GM12874 (cell line): ENCODE measurements at regions not wholly inside any gene's neighbourhood (a gene's known extent, or its start where the extent isn't known, plus 50 kb on each side); places are given as distances from the start of the nearest gene placed in this dataset.

Experiments
- TF ChIP-seq, protein P1 (sequence below): IDR thresholded peaks from 2 replicates; pipeline ENCODE4 v1.5.1; 2011; ENCODE audit warnings: low read depth, mild to moderate bottlenecking, control low read depth, low read length, moderate library complexity; ENCODE audit not compliant: insufficient read depth

DNA sequence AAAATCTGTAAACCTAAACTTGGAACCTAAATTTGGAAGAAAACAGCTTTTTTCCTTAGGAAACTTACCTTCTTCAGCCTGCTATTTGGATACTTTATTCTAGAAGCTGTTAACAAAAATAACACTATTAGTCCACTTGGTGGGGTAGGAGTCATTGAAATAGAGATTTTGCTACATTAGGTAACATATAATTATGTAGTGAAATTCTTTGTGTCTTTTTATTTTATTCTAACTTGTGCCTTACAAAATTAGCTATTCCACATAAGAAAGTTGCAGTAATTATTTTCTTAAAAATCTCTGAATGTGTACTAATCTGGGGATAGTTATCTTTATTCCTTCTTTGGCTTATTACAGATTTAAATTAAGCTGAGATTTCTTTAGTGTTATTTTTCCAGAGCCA lies 360.4 kb upstream of the ROBO2 start:
- TF ChIP-seq, protein P1, sequence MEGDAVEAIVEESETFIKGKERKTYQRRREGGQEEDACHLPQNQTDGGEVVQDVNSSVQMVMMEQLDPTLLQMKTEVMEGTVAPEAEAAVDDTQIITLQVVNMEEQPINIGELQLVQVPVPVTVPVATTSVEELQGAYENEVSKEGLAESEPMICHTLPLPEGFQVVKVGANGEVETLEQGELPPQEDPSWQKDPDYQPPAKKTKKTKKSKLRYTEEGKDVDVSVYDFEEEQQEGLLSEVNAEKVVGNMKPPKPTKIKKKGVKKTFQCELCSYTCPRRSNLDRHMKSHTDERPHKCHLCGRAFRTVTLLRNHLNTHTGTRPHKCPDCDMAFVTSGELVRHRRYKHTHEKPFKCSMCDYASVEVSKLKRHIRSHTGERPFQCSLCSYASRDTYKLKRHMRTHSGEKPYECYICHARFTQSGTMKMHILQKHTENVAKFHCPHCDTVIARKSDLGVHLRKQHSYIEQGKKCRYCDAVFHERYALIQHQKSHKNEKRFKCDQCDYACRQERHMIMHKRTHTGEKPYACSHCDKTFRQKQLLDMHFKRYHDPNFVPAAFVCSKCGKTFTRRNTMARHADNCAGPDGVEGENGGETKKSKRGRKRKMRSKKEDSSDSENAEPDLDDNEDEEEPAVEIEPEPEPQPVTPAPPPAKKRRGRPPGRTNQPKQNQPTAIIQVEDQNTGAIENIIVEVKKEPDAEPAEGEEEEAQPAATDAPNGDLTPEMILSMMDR, result no peak

DNA sequence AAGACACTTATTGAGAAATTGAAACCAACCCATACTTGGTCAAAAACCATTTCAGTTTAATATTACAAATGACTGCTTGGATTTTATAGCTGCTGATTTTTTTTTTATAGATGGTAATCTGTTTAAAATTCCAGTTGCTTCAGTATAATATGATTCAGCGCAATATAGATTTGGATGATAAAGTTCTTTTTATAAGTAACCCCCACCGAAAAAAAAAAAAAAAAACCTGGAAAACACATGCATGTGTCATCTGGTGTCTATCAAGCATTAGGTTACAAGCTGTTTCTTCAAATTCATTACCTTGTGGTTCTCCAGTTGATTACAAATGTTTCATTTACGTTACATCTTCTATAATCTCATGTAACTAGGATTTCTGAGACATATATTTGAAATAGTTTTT lies 356.6 kb upstream of the ROBO2 start:
- TF ChIP-seq, protein P1, result no peak

DNA sequence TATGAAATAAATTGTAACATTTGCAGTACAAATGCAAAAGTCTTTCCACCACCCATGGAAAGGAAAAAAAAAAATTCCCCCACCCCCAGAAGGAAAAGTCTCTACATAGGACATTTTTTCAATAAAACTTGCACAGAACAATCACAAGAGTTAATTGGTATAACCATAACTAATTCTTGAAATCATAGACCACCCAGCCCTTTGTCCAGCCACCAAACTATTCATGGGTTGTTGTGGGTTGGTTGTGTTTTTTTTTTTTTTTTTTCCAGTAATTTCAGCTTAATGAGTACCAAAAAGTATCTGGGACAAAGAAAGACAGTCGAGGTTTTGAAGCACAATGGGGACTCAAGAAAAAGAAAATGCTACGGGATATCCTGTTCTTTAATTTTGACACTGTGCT lies 355.0 kb upstream of the ROBO2 start:
- TF ChIP-seq, protein P1, result no peak

DNA sequence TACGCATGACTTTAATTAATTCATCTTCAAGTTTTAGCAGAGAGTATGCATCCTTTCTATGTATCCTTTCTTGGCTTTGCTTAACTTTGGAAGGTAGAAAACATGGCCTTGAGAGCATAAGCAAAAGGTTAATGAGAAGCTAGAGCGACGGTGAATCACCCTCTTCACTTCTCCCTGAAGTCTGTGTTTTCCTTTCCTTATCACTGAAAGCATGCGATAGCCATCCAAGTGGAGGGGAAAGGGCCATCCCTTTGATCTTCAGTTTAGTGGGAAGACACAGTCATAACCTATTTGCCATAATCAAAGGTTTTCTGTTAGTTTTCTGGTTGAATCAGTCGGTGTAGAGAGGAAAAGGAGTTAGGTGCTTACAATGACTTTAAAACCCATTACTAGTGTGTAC lies 354.0 kb upstream of the ROBO2 start:
- TF ChIP-seq, protein P1, result no peak

DNA sequence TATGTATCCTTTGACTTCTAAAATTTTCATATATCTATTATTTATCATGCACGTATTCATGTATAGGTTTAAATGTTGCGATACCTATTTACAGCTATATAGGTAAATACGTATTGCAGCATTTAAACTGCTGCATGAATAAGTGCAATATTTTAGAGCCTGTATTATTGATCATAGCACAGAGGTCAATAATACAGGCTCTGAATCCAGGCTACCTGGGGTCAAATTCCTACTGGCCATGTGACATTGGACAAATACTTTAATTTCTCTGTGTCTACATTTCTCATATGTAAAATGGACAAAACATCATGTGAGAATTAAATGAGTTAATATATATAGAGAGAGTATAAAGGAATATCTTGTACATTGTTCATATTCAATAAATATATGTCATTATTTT lies 352.9 kb upstream of the ROBO2 start:
- TF ChIP-seq, protein P1, result no peak

DNA sequence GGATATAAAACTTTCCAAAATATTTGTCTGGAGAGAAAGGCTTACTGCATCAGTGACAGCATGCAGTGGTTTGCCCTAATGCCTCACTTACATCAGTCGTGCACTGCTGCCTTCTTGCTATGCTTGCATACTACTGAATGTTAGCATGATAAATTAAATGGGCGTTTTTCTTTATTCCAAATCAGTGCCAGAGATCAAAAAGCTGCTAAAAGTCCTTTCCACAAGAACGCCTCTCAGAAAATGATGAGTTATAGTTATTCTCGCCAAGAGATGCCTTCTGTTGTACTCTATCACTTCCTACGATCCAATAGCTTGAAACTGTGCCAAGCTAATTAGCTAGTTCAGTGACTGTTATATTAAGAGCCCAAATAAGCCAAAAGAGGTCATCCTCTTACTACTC lies 345.8 kb upstream of the ROBO2 start:
- TF ChIP-seq, protein P1, result no peak

DNA sequence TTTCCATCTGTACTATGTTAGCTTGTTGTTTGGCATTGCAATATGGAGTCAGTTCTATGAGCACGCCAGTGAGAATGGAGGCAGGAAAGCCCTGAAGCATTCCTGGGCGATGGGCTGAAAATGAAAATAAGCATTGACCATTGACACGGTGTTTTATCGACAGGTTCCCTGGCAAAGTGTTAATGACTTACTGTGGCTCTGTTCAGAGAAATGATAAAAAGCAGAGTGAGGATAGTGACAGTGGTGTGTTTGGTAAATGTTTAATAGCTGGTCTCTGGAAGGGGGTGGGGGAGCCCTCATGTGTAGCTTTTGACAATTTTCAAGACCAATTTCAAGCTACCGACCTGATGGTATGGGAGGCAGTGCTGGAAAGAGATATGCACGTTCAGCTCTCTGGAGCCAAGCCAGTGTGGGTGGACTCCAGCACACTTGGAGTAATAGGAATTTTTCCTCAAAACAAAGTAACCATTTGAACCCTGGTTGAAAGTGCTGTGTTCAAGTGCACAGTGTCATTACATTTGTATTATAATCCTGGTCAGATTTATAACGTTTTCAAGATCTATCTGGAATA lies 341.7 kb upstream of the ROBO2 start:
- TF ChIP-seq, protein P1, result no peak

DNA sequence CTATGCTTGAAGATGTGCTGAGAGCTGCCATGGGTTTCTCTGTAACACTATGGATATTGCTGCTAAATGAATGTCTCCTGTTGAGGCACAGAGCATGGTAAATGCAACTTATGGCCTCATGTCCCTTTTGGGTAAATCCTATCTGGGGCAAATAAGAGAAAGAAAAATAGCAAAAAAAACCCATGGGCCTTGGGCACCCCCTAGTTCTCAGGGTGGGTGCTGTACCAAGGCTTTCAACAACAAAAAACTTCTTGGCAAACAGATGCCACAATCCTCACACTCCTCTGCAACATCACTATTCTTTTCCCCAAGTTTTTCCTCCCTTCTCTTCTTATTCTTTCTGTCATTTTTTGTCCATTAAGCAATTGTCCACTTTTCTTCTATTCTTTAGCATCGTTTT lies 340.1 kb upstream of the ROBO2 start:
- TF ChIP-seq, protein P1, result no peak
